IPS-NIHi7 (cell line): ENCODE measurements at regions not wholly inside any gene's neighbourhood (a gene's known extent, or its start where the extent isn't known, plus 50 kb on each side); places are given as distances from the start of the nearest gene placed in this dataset.

Experiments used
- DNase-seq: peaks from one replicate; pipeline ENCODE4 v3.0.0; 2012; ENCODE audit warnings: mixed read lengths; ENCODE audit errors: extremely low spot score

DNA sequence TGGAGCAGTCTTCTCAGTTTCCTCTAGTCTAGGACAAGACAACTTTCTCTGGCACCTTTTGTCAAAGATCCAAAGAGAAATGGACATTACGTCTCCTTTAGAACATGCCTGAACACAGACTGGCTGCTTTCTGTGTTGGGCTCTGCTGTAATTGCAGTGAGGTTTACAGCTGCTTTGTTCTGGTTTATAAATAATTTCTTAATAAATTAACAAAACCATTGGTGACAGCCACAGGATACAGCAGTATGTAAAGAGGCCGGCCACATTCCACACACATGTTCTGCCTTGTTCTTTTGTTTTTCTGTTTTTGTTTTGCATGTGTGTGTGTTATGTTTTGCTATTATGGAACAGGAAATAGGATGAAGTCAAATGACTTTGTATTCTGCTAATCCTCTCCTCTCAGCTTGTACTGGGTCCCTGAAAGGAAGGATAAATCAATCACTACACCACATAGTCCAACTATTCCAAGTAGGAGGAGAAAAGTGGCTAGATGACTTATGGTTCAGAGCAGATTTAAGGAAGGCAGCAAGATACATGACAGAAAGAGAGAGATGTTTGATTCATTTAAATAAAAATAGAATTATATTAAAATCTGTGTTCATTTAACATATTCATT, 161.5 kb upstream of the ESRRG start:
- DNase-seq = no peak

DNA sequence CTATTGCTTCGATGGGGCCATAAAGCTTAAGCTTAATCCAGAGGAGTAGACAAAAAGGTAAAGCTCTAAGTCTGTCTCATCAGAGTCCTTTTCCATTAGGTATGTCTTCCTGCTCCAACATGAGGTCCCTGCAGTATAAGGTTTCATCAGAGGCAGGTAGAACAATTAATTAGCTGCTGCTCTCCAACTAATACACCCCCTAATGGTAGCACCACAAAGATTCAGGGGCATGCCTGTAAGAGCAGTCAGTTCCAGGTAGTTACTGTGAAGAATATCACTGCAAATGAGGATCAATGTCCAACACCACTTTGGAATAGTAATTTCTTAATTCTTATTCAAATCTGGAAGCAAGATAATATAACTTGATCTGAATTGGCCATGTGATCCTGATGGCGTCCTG, 160.3 kb upstream of the ESRRG start:
- DNase-seq = peak; percentile 18

DNA sequence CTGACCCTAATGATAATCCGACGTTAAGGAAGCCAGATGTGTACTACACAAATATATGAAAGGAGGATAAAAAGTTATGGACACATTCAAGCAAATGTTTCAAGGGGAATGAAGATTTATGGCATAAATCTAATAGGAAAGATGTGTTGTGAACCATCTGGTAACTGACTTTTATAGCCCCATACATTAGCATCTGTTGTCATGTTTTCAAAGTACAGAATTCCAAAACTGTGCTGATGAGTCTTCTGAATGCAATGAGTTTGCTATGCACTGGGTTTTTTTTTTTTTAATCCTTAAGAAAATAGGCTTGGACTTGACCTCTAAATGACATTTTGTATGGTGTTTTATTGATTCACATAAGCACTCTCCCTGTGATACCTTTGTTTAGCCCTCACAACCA, 158.5 kb upstream of the ESRRG start:
- DNase-seq = no peak

DNA sequence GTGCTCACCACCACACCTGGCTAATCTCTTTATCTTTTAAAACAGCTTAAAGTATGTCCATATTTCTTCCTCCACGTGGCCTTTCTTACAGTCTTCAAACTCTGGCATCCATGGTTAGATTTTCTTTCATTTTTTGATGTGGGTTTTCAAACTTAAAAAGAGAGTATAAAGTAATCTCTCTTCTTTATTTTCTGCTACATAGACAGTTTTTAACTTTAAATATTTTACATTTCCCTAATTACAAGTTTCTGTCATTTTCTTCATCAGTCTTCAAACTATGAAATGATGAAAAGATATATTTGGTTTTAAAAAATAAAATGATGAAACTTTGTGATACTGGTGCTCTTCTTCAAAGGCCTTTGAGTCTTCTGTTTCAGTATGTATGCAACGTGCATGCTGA, 143.5 kb upstream of the ESRRG start:
- DNase-seq = no peak

DNA sequence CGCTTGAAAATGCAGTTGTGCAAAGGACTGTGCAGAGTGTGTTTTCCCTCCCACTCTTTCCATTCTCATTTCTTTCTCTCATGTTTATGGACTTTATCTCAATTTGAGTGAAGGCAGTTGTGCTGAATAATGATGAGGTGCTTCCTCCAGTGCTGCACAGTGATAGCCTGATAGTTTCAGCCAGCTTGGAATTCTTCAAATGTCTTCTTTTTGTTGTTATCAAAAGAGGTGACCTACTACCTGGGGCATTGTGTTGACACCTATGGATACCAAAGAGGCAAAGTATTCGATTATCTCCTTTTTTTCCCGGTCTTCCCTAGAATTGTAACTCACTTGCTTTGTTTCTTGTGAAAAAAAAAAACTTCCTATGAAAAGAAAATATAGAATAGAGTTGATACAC, 132.6 kb upstream of the ESRRG start:
- DNase-seq = no peak

DNA sequence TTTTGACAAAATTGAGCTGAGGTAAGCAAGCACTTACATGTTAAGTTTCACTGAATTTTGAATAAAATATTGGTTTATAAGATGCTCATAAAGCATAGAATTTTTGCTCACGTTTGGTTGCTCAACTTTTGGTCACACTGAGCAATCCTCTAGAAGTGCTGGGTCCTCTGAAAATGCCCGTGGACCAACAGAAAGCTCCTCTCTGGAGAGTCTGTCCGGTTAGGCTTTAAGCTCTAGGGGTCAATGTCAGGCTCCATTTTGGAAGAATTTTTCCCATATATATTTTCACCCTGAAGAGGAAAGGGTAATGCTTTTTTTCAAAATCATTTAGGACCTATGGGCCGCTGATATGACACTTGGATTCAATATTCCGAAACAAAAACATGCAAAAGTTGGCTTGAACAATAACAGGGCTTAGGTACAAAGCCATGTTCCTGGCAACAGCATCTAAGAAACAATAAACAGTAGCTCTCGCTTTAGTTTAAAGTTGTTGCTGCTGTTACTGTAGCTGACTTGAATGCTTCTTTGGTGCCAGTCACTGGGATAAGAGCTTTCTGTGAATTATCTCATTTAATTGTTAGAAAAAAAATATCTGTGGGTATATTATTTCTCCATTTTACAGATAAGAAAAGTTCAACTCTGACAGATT, 131.7 kb upstream of the ESRRG start:
- no peak for DNase-seq

DNA sequence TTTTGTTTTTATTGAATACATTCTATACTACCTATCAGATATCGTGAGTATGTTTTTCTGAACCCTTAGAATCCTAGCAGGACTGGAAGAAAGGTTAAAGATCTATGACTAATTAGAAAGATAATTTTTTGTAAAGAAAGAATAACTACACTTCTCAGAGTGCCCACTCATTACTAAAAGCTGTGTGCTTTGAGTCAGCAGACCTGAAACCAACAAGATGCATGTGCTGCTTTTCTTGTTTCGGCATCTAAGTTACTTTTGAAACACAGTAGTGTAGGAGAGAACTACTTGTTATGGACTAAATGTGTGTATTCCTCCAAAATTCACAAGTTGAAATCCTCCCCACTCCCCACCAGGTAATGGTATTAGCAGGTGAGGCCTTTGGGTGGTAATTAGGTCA, 127.8 kb upstream of the ESRRG start:
- no peak for DNase-seq

DNA sequence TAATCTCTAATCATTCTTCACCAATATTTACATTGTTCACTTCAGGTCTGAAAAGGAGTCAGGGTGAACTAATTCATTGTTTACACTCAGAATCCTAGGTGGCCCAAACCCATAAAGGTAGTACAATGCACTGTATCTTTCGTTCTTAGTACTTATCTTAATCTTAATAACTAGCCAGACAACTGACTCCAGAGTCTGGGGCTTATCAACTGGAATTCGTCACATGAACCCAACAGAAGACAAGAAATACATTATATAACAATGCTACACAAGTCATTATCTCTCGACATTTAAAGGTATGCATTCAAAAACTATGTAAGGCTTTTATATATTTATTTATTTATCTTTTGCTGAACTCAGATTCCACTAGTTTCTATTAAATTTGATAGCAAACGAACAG, 125.9 kb upstream of the ESRRG start:
- no peak for DNase-seq

DNA sequence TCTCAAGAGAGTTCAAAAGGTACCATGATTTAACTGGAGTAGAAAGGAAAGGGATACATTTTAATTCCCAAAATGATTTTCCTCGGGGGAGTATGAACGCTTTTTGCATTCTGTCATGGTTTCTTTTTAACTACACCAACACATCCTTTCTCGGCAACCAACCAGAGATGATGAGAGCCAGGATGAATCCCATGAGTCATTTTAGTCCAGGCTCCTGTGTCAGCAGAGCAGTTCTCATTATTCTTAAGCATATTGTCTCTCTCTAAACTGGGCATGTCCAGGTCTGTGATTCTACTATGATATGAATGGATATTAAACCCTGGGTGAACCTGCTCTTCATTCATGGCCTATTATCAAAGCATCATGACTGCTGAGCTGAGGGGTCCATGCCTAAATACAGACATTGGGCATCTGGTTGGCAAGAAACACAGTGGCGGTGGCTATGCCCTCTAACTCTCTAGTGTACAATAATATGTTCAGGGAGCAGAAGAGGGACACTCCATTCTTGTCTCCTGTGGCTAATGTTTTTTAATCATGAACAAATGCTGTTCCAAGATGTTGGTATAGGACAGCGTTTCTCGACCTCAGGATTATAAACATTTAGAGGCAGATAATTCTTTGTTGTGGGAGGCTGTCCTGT, 124.3 kb upstream of the ESRRG start:
- no peak for DNase-seq

DNA sequence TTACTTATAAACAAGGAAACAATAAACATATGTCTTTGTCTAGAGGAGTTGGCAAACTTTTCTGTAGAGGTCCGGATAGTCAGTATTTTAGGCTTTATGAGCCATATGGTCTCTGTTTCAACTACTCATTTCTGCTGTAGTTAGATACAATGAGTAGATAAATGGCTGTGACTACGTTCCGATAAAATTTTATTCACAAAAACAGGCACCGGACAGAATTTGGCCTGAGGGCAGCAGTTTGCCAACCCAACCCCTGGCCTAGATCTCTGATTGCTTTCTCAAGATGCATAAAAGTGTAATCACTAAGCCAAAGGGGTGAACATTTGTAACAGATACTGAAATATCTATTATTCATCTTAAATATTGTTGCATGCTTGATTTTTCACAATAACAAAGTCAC, 123.1 kb upstream of the ESRRG start:
- DNase-seq = no peak

DNA sequence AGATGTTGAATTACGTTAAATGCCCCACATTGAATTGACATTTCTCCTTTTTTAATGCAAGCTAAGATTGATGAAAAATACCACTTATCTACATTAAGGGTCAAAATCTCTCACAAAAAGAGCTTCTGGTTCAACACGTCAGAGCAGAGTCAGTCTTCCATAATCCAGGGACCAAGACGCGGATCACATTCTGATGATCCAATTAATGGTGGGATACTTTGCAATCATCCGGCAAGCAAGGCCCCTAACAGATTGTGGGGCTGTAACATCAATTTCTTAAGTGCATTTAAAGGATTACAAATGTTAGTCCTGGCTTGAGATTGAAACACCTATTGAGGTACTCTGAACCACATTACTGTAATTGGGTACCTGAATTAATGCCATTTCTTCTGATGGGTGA, 120.2 kb upstream of the ESRRG start:
- no peak for DNase-seq

DNA sequence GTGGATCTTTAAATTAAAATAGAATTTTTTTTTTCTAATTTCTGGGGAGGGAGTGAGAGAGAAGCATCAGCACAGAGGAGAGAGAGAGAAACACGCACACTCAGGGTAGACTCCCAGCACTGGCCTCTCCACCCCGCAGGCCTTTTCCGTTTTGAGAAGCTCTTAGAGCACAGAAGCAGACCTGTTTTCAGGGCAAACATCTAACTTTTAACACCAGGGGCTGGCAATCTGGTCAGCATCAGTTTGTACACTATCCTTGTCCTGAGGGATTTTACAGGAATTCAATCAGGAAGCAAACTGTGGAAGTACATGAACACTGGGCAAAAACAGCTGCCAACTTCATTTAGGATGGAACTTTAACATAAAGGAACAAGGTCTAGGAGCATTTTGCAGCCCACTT, 117.9 kb upstream of the ESRRG start:
- no peak for DNase-seq

DNA sequence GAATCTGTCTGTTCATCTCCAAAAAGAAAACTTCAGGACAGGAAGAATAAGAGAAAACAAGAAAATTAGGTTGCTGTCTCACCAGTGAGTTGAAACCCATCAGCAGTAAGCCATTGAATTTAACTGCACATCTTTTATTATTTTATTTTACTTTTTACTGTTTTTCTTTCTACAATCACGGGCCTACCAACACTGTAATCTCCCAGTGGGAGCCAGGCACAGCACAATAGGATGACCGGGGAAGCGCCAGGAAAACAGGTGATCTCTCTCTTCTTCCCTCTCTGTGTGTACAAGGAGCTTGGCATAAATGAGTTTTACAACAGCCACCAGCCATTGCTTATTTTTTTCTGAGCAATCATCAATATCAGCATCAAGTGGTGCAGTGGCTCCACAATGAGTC, 113.1 kb upstream of the ESRRG start:
- no peak for DNase-seq

DNA sequence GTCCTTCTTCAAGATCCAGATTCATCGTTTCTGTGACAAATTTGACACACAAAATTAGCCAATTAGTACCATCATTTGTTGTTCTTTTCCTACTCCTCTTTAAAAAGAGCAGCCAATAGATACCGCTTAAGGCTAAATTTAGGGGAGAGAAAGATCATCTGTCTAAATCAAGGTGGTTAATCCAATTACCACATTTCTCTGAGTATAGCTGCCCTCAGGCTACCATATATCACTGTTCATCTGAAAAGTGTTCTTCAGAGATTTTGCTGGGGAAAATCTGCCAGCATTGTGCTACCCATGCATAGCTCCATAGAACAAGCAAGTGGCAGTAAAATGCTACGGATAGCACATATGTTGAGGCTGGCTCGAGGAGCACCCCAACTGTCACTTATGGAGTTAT, 110.3 kb upstream of the ESRRG start:
- no peak for DNase-seq

DNA sequence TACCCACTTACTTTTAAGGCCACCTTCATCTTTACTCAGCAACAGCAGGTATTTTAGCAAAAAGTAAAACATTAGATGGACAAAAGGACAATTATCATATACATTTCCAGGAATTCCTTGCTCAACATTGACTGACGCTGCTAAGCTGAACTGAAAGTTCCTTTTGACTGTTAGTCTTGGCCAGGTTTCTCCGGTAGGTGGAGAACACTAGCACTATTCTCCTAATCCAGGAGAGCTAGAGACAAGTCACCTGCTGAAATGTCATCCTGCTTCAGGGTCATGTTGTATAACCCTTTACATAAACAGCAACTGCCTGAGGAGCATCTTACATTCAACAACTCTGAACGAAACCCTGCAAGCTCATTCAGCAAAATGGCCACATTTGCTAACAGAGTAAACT, 109.0 kb upstream of the ESRRG start:
- no peak for DNase-seq

DNA sequence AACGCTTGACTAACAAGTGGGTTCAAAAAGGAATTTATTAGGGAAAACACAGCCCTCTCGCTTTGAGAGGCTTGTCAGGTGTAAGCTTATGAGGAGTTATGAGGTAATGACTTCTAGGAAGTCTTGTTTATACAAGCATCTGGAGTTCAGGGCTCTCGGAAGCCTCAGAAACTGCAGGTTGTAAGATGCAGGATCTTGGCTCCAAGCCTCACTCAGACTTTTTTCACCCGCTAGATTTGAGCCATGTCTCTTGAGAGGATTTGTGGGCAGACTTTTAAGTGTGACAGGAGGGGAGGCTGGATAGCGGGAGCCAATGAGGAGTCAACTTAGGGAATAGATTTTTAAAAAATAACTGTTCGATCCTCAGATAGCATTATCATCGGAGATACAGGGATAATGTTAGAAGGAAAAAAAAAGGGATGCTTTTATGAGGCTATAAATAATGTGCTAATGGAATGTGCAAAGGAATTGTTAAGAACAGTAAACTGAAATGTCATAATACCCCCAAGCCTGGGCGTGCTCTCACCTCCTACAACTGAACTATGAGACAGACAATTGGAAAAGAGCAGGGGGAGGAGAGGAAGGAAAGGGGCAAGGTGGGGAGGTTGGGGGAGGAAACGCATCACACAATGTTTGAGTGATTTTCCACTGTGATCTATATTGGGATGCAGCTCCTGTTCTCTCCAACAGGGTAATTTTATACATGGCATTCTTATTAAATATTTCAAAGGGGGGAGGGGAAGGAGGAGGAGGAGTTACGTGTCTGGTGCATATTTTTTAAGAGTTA, 107.4 kb upstream of the ESRRG start:
- no peak for DNase-seq

DNA sequence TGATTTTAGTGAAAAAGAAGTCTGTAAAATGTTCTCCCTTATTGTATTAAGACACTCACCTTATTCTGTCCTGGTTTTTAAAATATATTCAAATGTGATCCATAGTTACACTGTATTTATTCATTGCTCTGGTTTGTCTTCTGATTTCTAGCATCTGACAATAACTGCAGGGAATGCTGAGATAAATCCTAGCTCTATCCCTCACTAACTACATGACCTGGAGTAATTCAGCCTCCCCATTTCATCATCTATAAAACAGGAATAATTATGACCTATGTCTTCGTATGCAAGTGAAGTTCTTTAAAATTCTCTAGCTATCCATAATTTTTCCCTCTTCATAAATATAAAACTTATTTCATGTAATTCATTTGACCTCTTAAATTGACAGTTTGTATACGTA, 104.0 kb upstream of the ESRRG start:
- DNase-seq = no peak

DNA sequence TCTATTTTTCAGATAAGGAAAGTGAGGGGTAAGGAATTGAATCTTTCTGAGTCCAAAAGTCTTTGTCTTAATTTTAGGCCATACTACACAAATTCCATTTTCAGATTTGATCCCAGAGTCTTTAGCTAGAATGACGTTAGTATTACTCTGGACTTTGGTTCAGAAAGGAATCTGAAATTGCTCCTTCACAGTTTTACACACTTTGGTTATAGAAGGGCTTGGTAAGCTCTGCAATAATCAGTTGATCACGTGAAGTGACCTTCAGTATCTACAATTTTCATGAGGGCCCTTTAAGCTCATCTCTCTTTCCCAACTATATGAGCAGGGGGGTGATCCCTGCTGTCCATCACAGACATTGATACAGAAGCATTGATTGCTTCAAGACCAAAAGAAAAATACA, 103.4 kb upstream of the ESRRG start:
- DNase-seq = no peak

DNA sequence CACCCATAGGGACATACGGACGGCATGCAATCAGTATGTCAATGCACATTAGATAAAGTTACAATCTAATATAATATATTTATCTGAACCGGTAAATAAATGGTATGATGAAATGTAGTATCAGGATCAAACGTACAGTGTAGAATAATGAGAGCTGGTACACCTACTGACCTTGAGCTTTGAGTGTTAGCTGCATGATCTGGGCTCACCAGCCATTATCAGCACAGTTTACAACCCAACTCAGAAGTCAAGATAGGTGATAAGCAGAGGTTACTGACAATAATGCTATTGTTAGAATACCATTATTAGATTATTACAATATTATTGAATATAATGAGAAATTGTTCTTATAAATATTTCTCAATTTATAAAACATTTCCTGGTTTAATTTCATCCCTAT, 103.0 kb upstream of the ESRRG start:
- no peak for DNase-seq

DNA sequence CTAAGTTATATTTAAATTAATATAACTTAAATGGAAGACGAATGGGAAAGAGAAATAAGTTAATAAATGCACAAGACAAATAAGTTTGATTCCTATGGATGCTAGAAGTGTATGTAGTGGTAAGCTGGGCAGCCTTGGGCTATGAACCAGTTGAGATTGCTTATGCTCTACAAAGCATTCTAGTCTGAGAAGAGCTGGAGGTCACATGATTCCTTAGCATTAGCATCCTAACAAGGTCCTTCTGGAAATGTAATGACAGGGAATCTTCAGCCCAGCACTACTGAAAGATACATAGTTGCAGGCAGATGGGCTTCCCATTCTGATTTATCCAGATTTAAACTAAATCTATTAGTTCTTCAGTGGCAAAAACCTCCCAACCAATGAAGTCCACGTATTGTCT, 102.3 kb upstream of the ESRRG start:
- DNase-seq = no peak

DNA sequence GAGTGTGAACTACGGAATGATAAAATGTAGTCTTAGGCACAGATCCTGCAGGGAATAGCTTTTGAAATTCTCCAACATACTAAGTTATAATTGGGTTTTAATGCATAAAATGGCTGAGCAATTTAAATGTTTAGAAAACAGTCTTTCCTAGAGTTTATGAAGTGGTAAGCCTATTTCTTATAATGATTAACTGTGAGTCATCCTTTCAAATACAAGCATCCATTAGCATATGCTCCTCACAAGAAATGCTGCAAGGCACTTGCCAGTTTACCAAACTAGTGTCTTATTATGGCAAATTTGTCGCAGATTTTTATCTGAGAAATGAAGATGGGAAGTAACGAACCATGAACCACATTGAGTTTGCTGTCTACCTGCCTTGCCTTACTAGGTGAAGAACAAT, 101.3 kb upstream of the ESRRG start:
- DNase-seq = no peak

DNA sequence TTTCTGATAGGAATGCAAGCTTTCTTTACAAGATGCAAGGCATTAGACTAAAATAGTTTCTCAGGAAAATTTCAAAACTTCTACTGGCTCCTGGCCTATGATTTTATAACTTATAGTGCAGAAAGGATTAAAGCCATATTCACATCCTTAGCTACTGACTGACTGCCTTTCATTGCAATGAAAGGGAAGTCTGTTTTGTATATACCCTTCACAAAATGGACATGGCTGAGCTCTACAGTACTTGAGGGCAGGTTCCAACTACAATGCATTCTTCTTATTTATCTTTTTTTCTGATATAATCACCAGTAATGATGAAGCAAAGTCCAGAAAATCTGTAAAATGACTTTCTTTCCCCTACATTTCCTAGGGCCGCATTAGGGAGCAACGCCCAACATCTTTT, 100.5 kb upstream of the ESRRG start:
- no peak for DNase-seq

DNA sequence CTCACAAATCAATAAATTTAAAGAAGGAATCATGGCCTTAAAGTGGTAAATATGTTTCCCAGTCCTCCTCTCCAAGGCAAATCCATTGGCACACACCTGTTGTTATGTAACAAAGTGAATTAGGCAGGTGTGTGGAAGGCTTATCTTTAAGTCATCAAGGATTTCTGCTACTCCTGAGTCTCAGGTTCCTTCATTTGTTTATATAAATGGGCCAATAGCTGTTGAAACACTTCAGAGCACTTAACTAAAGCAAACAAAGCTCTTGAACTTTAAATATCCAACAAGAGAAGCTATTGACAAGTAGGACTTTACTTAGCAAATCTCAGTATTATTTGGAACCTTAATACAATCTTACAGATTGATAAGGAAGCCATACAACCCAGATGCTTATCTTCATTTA, 99.3 kb upstream of the ESRRG start:
- DNase-seq = no peak
